GM12878 (cell line): ENCODE measurements at regions not wholly inside any gene's neighbourhood (a gene's known extent, or its start where the extent isn't known, plus 50 kb on each side); places are given as distances from the start of the nearest gene placed in this dataset.
A peak's percentile ranks its signal among the peaks of the same experiment; 100 is the strongest.

Experiments
- ATAC-seq: fragments of 200-7000 bp; cut with Tn5 transposase; 3 replicates; pipeline ENCODE4 v1.9.1; 2020; ENCODE audit warnings: mild to moderate bottlenecking, moderate library complexity
- BruUV-seq: library from RNA; stranded (reverse); fragments of 400-500 nt; replicated peaks from 2 replicates; lab custom pipeline; 2021; lab: Mats Ljungman, UMichigan
- CTCF ChIA-PET: fragments of 300-600 bp; sonication (Branson Sonifier 250); formaldehyde crosslinking; extraction: SDS; loops from one replicate; lab custom pipeline; 2021; ENCODE audit warnings: inconsistent platforms; lab: Yijun Ruan, JAX
- POLR2A ChIA-PET: fragments of 350-600 bp; formaldehyde crosslinking; extraction: SDS; loops from one replicate; lab custom pipeline; 2021; ENCODE audit warnings: inconsistent platforms; lab: Charles Lee
- RAD21 ChIA-PET: fragments of 300-600 bp; sonication (Branson Sonifier 250); formaldehyde crosslinking; loops from one replicate; lab custom pipeline; 2023; ENCODE audit warnings: antibody characterized with exemption; ENCODE audit not compliant: unreplicated experiment; lab: Charles Lee
- SMC1A ChIA-PET: fragments of 300-600 bp; sonication (Branson Sonifier 250); formaldehyde crosslinking; loops from one replicate; lab custom pipeline; 2023; ENCODE audit not compliant: unreplicated experiment, uncharacterized antibody; lab: Charles Lee
- DNase-seq: peaks from one replicate; pipeline ENCODE4 v3.0.0-alpha.2; 2011; ENCODE audit warnings: low read depth, low spot score
- FAIRE-seq: peaks from 3 replicates; lab custom pipeline; 2011; peaks lifted over from hg19 to GRCh38; lab: Jason Lieb, UNC
- H2AFZ ChIP-seq: 2 replicates; pipeline ENCODE4 v1.6.0; 2011; ENCODE audit warnings: low read depth, low read length, control low read depth; ENCODE audit not compliant: control insufficient read depth
- H3K27ac ChIP-seq: 2 replicates; pipeline ENCODE4 v1.5.1; 2011; ENCODE audit warnings: control low read depth; ENCODE audit not compliant: control insufficient read depth, insufficient read depth
- H3K27me3 ChIP-seq, 2 experiments: replicated peaks in 1 of 2; 2 replicates each; pipeline versions ENCODE4 v1.6.0 to v1.6.1; 2011; ENCODE audit warnings: low read length in 1 of 2; ENCODE audit not compliant: control insufficient read depth in 2 of 2, insufficient read depth in 2 of 2
- H3K36me3 ChIP-seq, 2 experiments: 2 replicates each; pipeline ENCODE4 v1.5.1; 2011; ENCODE audit warnings: low read length in 1 of 2; ENCODE audit not compliant: control insufficient read depth in 2 of 2, insufficient read depth in 2 of 2
- H3K4me1 ChIP-seq: 2 replicates; pipeline ENCODE4 v1.6.1; 2011; ENCODE audit warnings: mild to moderate bottlenecking, low read length, moderate library complexity, mixed read lengths; ENCODE audit not compliant: control insufficient read depth, insufficient read depth
- H3K4me2 ChIP-seq: 2 replicates; pipeline ENCODE4 v1.6.0; 2011; ENCODE audit warnings: control low read depth; ENCODE audit not compliant: control insufficient read depth, insufficient read depth
- H3K4me3 ChIP-seq: fragments of 200-600 bp; sonication (generic); 2 replicates; pipeline ENCODE4 v1.5.1; 2016
- H3K79me2 ChIP-seq: 2 replicates; pipeline ENCODE4 v1.6.0; 2011; ENCODE audit warnings: low read length; ENCODE audit not compliant: control insufficient read depth, insufficient read depth
- H3K9ac ChIP-seq: 2 replicates; pipeline ENCODE4 v1.8.0; 2011; ENCODE audit warnings: low read length, control low read depth, mixed read lengths; ENCODE audit not compliant: control insufficient read depth, insufficient read depth
- H3K9me3 ChIP-seq: replicated peaks from 3 replicates; pipeline ENCODE4 v1.5.1; 2011; ENCODE audit warnings: mild to moderate bottlenecking, low read length; ENCODE audit not compliant: control insufficient read depth, insufficient read depth
- H4K20me1 ChIP-seq: 2 replicates; pipeline ENCODE4 v1.6.0; 2011; ENCODE audit not compliant: control insufficient read depth, insufficient read depth
- BCLAF1 ChIP-seq: fragments of 450-650 bp; IDR thresholded peaks from 2 replicates; pipeline ENCODE4 v1.6.1; 2017; ENCODE audit warnings: antibody characterized with exemption, mild to moderate bottlenecking, moderate library complexity
- FOXM1 ChIP-seq: IDR thresholded peaks from 2 replicates; pipeline ENCODE4 v1.6.1; 2012; ENCODE audit warnings: low read depth, mild to moderate bottlenecking, inconsistent platforms, low read length, moderate library complexity
- ZBED1 ChIP-seq: IDR thresholded peaks from 2 replicates; pipeline ENCODE4 v1.6.1; 2016; ENCODE audit warnings: borderline replicate concordance
- ZBTB40 ChIP-seq: fragments of 450-650 bp; IDR thresholded peaks from 2 replicates; pipeline ENCODE4 v1.6.1; 2016; ENCODE audit warnings: mild to moderate bottlenecking, moderate library complexity, borderline replicate concordance
- WGBS: methylation state at CpG from one replicate; pipeline ENCODE4 v1.1.6; 2016; ENCODE audit warnings: low lambda C conversion rate; ENCODE audit not compliant: insufficient replicate concordance, insufficient coverage; ENCODE audit errors: missing lambda C conversion rate; 5-methylcytosine and 5-hydroxymethylcytosine counted together
- in situ Hi-C: fragments of 300-500 bp; cut with MboI; formaldehyde crosslinking; loops from 9 replicates; pipeline ENCODE4 v1.14.3; 2018; ENCODE audit warnings: mixed read lengths
- intact Hi-C: fragments of 100-400 bp; cut with micrococcal nuclease; formaldehyde crosslinking; loops from one replicate; pipeline ENCODE4 v1.14.2; 2022; ENCODE audit not compliant: unreplicated experiment

- no peak for TF ChIP-seq ZBTB40
- TF ChIP-seq BCLAF1: no peak
Observed at GRCh38 chrX:144637731-144638130, 609.6 kb upstream of the SPANXN1 start (continued).

- Histone ChIP-seq H3K9ac (no peak overlapping the region), H3K79me2 (no peaks in the 10 kb centered on the region), H4K20me1 (no peaks in the 10 kb centered on the region), H2AFZ (no peak overlapping the region), H3K9me3 (no peaks in the 10 kb centered on the region), H3K4me1 (no peaks in the 10 kb centered on the region), H3K4me2 (no peak overlapping the region), H3K27me3 (no peaks in the 10 kb centered on the region), H3K36me3 (no peaks in the 10 kb centered on the region), H3K27ac (no peak overlapping the region), H3K4me3 (no peak overlapping the region)
- CTCF ChIA-PET: interaction anchor here (1.9 kb wide), 1 partner anchor 82 kb away, joined by 10 read pairs; no protein-coding TSS in a partner anchor
- in situ Hi-C loops: no loop called here
- no TSS peak for BruUV-seq
- WGBS: 12% methylated on average over 2 of the region's 2 CpGs
- intact Hi-C loops: no loop called here
- FAIRE-seq (no peak), DNase-seq (no peak)
- POLR2A ChIA-PET: no interaction called here
- SMC1A ChIA-PET: interaction anchor here (1.5 kb wide), 1 partner anchor 861 kb away, joined by 4 read pairs; no protein-coding TSS in a partner anchor
- RAD21 ChIA-PET: no interaction called here
- TF ChIP-seq FOXM1: no peak
- TF ChIP-seq ZBED1: no peak
- TF ChIP-seq, all 136 proteins: peak for 0
- ATAC-seq: peak; percentile 45; the same call in 2 of the 3 replicates
Observed at GRCh38 chrX:144648788-144649187, 598.5 kb upstream of the SPANXN1 start.
